ENCODE measurements at regions not wholly inside any gene's neighbourhood (a gene's known extent, or its start where the extent isn't known, plus 50 kb on each side); places are given as distances from the start of the nearest gene placed in this dataset.

- no peaks in the 10 kb centered on the region for H3K4me1 ChIP-seq (ENCODE audit: control insufficient read depth in 1 of 2, insufficient read depth in 2 of 2, low read length in 2 of 2)
- no peaks in the 10 kb centered on the region for H3K9me3 ChIP-seq (ENCODE audit: control insufficient read depth in 1 of 2, insufficient read depth in 1 of 2, low read depth in 1 of 2, low read length in 2 of 2)
- H3K79me2 ChIP-seq (ENCODE audit: insufficient read depth, low read length): no peaks in the 10 kb centered on the region
- H3K9me2 ChIP-seq (ENCODE audit: insufficient read depth): no peaks in the 10 kb centered on the region
- RAD21 ChIA-PET (ENCODE audit: low non-redundant PET in 1 of 2, low total read pairs in 2 of 2, uncharacterized antibody in 2 of 2, unreplicated experiment in 2 of 2): no interaction called here
- no peaks in the 10 kb centered on the region for H3K27me3 ChIP-seq (ENCODE audit: insufficient read depth, low read length)
- DNase-seq (ENCODE audit: low read depth, low spot score) (no peak), ATAC-seq (no peak)
- POLR2A ChIA-PET: no interaction called here
- no peak overlapping the region for H3K4me3 ChIP-seq (replicated peaks in 1 of 2; ENCODE audit: low read depth in 1 of 2, low read length in 2 of 2)
- intact Hi-C loops (cut with micrococcal nuclease): no loop called here
- H3K4me2 ChIP-seq (ENCODE audit: low read length): no peak overlapping the region
- H4K20me1 ChIP-seq (ENCODE audit: insufficient read depth): no peaks in the 10 kb centered on the region
- no peak overlapping the region for H2AFZ ChIP-seq (ENCODE audit: low read depth, low read length, poor library complexity, severe bottlenecking)
- H3K27ac ChIP-seq (ENCODE audit: low read depth, low read length): no peak overlapping the region
- CTCF ChIA-PET: no interaction called here
- H3K36me3 ChIP-seq (ENCODE audit: control insufficient read depth in 1 of 2, insufficient read depth in 2 of 2, low read length in 2 of 2): no peaks in the 10 kb centered on the region
- no peak overlapping the region for H3K9ac ChIP-seq (ENCODE audit: low read length)
- no TSS peak for BruUV-seq (replicated peaks)
- no peak for TF ChIP-seq ZFX (IDR thresholded peaks at IDR 0.05)
Observed at GRCh38 chrX:44032479-44032878, 59.3 kb upstream of the NDP start.

- Histone ChIP-seq H3K9me2 (ENCODE audit: insufficient read depth) (no peaks in the 10 kb centered on the region), H4K20me1 (ENCODE audit: insufficient read depth) (no peaks in the 10 kb centered on the region), H3K27ac (ENCODE audit: low read depth, low read length) (no peak overlapping the region), H3K4me3 (replicated peaks in 1 of 2; ENCODE audit: low read depth in 1 of 2, low read length in 2 of 2) (no peak overlapping the region), H3K9ac (ENCODE audit: low read length) (no peak overlapping the region), H3K27me3 (ENCODE audit: insufficient read depth, low read length) (no peaks in the 10 kb centered on the region), H2AFZ (ENCODE audit: low read depth, low read length, poor library complexity, severe bottlenecking) (peak overlapping the region; percentile 82), H3K79me2 (ENCODE audit: insufficient read depth, low read length) (no peaks in the 10 kb centered on the region), H3K4me2 (ENCODE audit: low read length) (no peak overlapping the region), H3K9me3 (ENCODE audit: control insufficient read depth in 1 of 2, insufficient read depth in 1 of 2, low read depth in 1 of 2, low read length in 2 of 2) (no peaks in the 10 kb centered on the region), H3K4me1 (ENCODE audit: control insufficient read depth in 1 of 2, insufficient read depth in 2 of 2, low read length in 2 of 2) (peaks cover 0 to 5% of the 10 kb centered on the region in 2 experiments; a peak in 1 of 4 replicates), H3K36me3 (ENCODE audit: control insufficient read depth in 1 of 2, insufficient read depth in 2 of 2, low read length in 2 of 2) (no peaks in the 10 kb centered on the region)
- intact Hi-C loops (cut with micrococcal nuclease): no loop called here
- CTCF ChIA-PET: interaction anchor here (1.2 to 2.1 kb wide), 2 partner anchors 10 to 67 kb away, joined by 8 to 13 read pairs; no protein-coding TSS in a partner anchor
- no peak for DNase-seq (ENCODE audit: low read depth, low spot score)
- RAD21 ChIA-PET (ENCODE audit: low non-redundant PET in 1 of 2, low total read pairs in 2 of 2, uncharacterized antibody in 2 of 2, unreplicated experiment in 2 of 2): interaction anchor here in 1 of 2 experiments (0.6 kb wide), 1 partner anchor 164 kb away, joined by 6 read pairs; no protein-coding TSS in a partner anchor
- no peak for ATAC-seq
- BruUV-seq (replicated peaks): no TSS peak
- POLR2A ChIA-PET: no interaction called here
- TF ChIP-seq ZBTB33 (IDR thresholded peaks at IDR 0.05; ENCODE audit: extremely low read depth, insufficient replicate concordance, low read length): no peak
- TF ChIP-seq TCF7L2 (IDR thresholded peaks at IDR 0.05; ENCODE audit: borderline replicate concordance, extremely low read depth, insufficient read depth, insufficient read length): no peak
- TF ChIP-seq EZH2 (IDR thresholded peaks at IDR 0.05): no peak
- TF ChIP-seq JUND (IDR thresholded peaks at IDR 0.05): no peak
- no peak for TF ChIP-seq FOSL1 (IDR thresholded peaks at IDR 0.05; ENCODE audit: low read depth)
- no peak for TF ChIP-seq CBX3 (IDR thresholded peaks at IDR 0.05; ENCODE audit: low read depth)
- TF ChIP-seq SIN3A (IDR thresholded peaks at IDR 0.05; ENCODE audit: low read depth): no peak
- no peak for TF ChIP-seq POLR2AphosphoS5 (IDR thresholded peaks at IDR 0.05; ENCODE audit: low read depth, low read length)
- TF ChIP-seq REST (IDR thresholded peaks at IDR 0.05; ENCODE audit: low read depth): no peak
- TF ChIP-seq YY1 (IDR thresholded peaks at IDR 0.05; ENCODE audit: extremely low read depth, insufficient replicate concordance, low read depth, low read length): no peak
- no peak for TF ChIP-seq MAX (IDR thresholded peaks at IDR 0.05)
- no peak for TF ChIP-seq SP1 (IDR thresholded peaks at IDR 0.05; ENCODE audit: low read depth)
- TF ChIP-seq ZFX (IDR thresholded peaks at IDR 0.05): no peak
- TF ChIP-seq ATF3 (IDR thresholded peaks at IDR 0.05): no peak
- TF ChIP-seq ZNF274 (IDR thresholded peaks at IDR 0.05; ENCODE audit: low read depth, low read length): no peak
- TF ChIP-seq SRF (IDR thresholded peaks at IDR 0.05; ENCODE audit: low read depth): no peak
Observed at GRCh38 chrX:44025555-44025954, 52.4 kb upstream of the NDP start.
